HL-60 (cell line): ENCODE measurements at regions not wholly inside any gene's neighbourhood (a gene's known extent, or its start where the extent isn't known, plus 50 kb on each side); places are given as distances from the start of the nearest gene placed in this dataset.

Experiments
- POLR2AphosphoS5 ChIP-seq: IDR thresholded peaks from 2 replicates; pipeline ENCODE4 v1.6.1; 2012; ENCODE audit warnings: low read depth
- TF ChIP-seq, protein P1 (sequence below): IDR thresholded peaks from one replicate; pipeline ENCODE4 v1.5.1; 2011; ENCODE audit warnings: low read length, control low read depth, inconsistent platforms; ENCODE audit not compliant: insufficient read depth

DNA sequence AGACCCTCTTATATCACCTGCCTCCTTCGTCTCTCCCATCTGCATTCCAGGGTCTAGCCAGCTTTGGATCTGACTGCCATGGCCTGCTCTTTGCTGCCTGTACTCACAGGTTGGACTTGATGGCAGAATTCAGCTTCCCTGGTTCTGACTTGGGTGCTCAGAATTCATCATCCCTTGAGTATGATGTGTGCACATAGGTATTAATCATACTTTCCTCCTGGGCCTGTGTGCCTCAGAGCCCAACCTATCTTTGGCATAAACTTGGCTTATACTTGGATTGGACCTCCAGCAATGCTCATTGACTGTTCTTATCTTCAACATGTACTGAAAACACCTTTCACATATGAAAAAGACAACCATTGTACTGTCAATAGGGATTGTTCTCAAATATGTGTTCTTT lies 70.7 kb upstream of the LMNTD1 start:
- TF ChIP-seq, protein P1, sequence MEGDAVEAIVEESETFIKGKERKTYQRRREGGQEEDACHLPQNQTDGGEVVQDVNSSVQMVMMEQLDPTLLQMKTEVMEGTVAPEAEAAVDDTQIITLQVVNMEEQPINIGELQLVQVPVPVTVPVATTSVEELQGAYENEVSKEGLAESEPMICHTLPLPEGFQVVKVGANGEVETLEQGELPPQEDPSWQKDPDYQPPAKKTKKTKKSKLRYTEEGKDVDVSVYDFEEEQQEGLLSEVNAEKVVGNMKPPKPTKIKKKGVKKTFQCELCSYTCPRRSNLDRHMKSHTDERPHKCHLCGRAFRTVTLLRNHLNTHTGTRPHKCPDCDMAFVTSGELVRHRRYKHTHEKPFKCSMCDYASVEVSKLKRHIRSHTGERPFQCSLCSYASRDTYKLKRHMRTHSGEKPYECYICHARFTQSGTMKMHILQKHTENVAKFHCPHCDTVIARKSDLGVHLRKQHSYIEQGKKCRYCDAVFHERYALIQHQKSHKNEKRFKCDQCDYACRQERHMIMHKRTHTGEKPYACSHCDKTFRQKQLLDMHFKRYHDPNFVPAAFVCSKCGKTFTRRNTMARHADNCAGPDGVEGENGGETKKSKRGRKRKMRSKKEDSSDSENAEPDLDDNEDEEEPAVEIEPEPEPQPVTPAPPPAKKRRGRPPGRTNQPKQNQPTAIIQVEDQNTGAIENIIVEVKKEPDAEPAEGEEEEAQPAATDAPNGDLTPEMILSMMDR, result no peak
- no peak for TF ChIP-seq POLR2AphosphoS5
